NCI-H187 (cell line): ENCODE measurements at regions not wholly inside any gene's neighbourhood (a gene's known extent, or its start where the extent isn't known, plus 50 kb on each side); places are given as distances from the start of the nearest gene placed in this dataset.

Source experiments
- DNase-seq, 2 experiments: peaks; one replicate each; lab custom pipeline; 2025; lab: John Stamatoyannopoulos, UW

GRCh38 chr12:58364389-58365086 lies 423.2 kb downstream of the ATP23 start:
- DNase-seq, result no peak

GRCh38 chr12:58365087-58365390 lies 423.7 kb downstream of the ATP23 start:
- no peak for DNase-seq

- DNase-seq, result no peak
Observed at GRCh38 chr12:58367041-58367440, 425.7 kb downstream of the ATP23 start.

GRCh38 chr12:58368001-58368400 lies 426.6 kb downstream of the ATP23 start:
- DNase-seq, result no peak

- DNase-seq, result no peak
Observed at GRCh38 chr12:58369576-58369975, 428.2 kb downstream of the ATP23 start.

- no peak for DNase-seq
Observed at GRCh38 chr12:58372298-58372697, 430.9 kb downstream of the ATP23 start.

GRCh38 chr12:58378028-58378427 lies 436.7 kb downstream of the ATP23 start:
- DNase-seq, result no peak

- DNase-seq, result no peak
Observed at GRCh38 chr12:58381546-58381945, 440.2 kb downstream of the ATP23 start.

GRCh38 chr12:58384196-58384595 lies 442.8 kb downstream of the ATP23 start:
- DNase-seq, result no peak

GRCh38 chr12:58386136-58386535 lies 444.8 kb downstream of the ATP23 start:
- no peak for DNase-seq

GRCh38 chr12:58387199-58387598 lies 445.8 kb downstream of the ATP23 start:
- no peak for DNase-seq

GRCh38 chr12:58388261-58388660 lies 446.9 kb downstream of the ATP23 start:
- no peak for DNase-seq

- no peak for DNase-seq
Observed at GRCh38 chr12:58393152-58393551, 451.8 kb downstream of the ATP23 start.

GRCh38 chr12:58395056-58395455 lies 453.7 kb downstream of the ATP23 start:
- DNase-seq, result no peak

GRCh38 chr12:58395470-58395869 lies 454.1 kb downstream of the ATP23 start:
- no peak for DNase-seq

GRCh38 chr12:58396239-58396638 lies 454.9 kb downstream of the ATP23 start:
- no peak for DNase-seq

- DNase-seq, result no peak
Observed at GRCh38 chr12:58405363-58405762, 464.0 kb downstream of the ATP23 start.

- no peak for DNase-seq
Observed at GRCh38 chr12:58408516-58408915, 467.1 kb downstream of the ATP23 start.

GRCh38 chr12:58412461-58413060 lies 471.2 kb downstream of the ATP23 start:
- no peak for DNase-seq

- DNase-seq, result no peak
Observed at GRCh38 chr12:58413794-58414193, 472.4 kb downstream of the ATP23 start.

GRCh38 chr12:58414398-58414871 lies 473.1 kb downstream of the ATP23 start:
- DNase-seq, result no peak

GRCh38 chr12:58415716-58416115 lies 474.3 kb downstream of the ATP23 start:
- no peak for DNase-seq

GRCh38 chr12:58416236-58416635 lies 474.9 kb downstream of the ATP23 start:
- DNase-seq, result no peak

- DNase-seq, result no peak
Observed at GRCh38 chr12:58419196-58419760, 477.9 kb downstream of the ATP23 start.
